Central memory CD8-positive, alpha-beta T cell (primary cell): ENCODE measurements at regions not wholly inside any gene's neighbourhood (a gene's known extent, or its start where the extent isn't known, plus 50 kb on each side); places are given as distances from the start of the nearest gene placed in this dataset.

Experiments
- ATAC-seq: fragments of 150-1000 bp; cut with Tn5 transposase; replicated peaks from 2 replicates; pipeline ENCODE4 v1.10.0; 2022; ENCODE audit warnings: mild to moderate bottlenecking, moderate FRiP score, moderate number of reproducible peaks; ENCODE audit not compliant: poor library complexity, severe bottlenecking; ENCODE audit errors: extremely low read depth
- DNase-seq, 2 donors: peaks; one replicate each; pipeline ENCODE4 v3.0.0; 2021; ENCODE audit warnings: low spot score in 2 of 2
- H3K27ac Mint-ChIP-seq: one replicate; pipeline ENCODE4 v1.8.0; 2022; ENCODE audit warnings: low read depth, mild to moderate bottlenecking, moderate library complexity, mixed read lengths
- H3K27me3 Mint-ChIP-seq: one replicate; pipeline ENCODE4 v1.8.0; 2022; ENCODE audit warnings: mixed read lengths
- H3K36me3 Mint-ChIP-seq: one replicate; pipeline ENCODE4 v1.8.0; 2022; ENCODE audit warnings: mild to moderate bottlenecking, moderate library complexity, mixed read lengths; ENCODE audit not compliant: insufficient read depth
- H3K4me1 Mint-ChIP-seq: one replicate; pipeline ENCODE4 v1.8.0; 2022; ENCODE audit warnings: mixed read lengths
- H3K4me3 Mint-ChIP-seq: one replicate; pipeline ENCODE4 v1.8.0; 2022; ENCODE audit warnings: mild to moderate bottlenecking, moderate library complexity, mixed read lengths
- H3K9me3 Mint-ChIP-seq: one replicate; pipeline ENCODE4 v1.8.0; 2022; ENCODE audit warnings: mixed read lengths

GRCh38 chr19:30930941-30931706 lies 418.1 kb downstream of the TSHZ3 start:
- DNase-seq (no peak), ATAC-seq (no peak)
- no peak overlapping the region for H3K4me3 Mint-ChIP-seq
- peaks cover 2% of the 10 kb centered on the region for H3K36me3 Mint-ChIP-seq
- peaks cover 9% of the 10 kb centered on the region for H3K9me3 Mint-ChIP-seq
- H3K27ac Mint-ChIP-seq = no peak overlapping the region
- H3K4me1 Mint-ChIP-seq = no peaks in the 10 kb centered on the region
- peaks cover 20% of the 10 kb centered on the region for H3K27me3 Mint-ChIP-seq

DNA sequence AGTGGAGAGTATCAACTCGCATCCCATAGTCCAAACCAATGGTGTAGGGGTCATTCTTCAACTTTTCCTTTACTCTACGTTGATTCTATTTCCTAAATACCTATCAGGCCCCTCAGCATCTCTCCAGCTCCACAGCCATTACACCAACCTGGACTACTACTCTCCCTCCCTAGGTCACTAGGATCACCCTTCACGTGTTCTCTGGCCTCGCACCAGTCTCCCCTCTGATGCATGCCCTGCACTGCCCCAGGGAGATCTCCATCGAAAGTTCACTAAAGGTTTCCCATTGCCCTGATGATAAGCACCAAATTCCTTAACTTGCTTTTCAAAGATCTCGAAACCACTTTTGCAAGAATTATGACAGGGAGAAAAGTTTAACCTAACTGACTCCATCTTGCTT lies 421.5 kb downstream of the TSHZ3 start:
- DNase-seq (no peak), ATAC-seq (no peak)
- Mint-ChIP-seq H3K36me3 (peaks cover 2% of the 10 kb centered on the region), H3K9me3 (peaks cover 9% of the 10 kb centered on the region), H3K4me1 (no peaks in the 10 kb centered on the region), H3K27ac (no peak overlapping the region), H3K27me3 (peaks cover 20% of the 10 kb centered on the region), H3K4me3 (no peak overlapping the region)

GRCh38 chr19:30924670-30925069 lies 424.6 kb downstream of the TSHZ3 start:
- ATAC-seq (no peak), DNase-seq (no peak)
- Mint-ChIP-seq H3K27me3 (peaks cover 32% of the 10 kb centered on the region), H3K36me3 (peaks cover 2% of the 10 kb centered on the region), H3K27ac (no peak overlapping the region), H3K4me1 (no peaks in the 10 kb centered on the region), H3K4me3 (no peak overlapping the region), H3K9me3 (peaks cover 9% of the 10 kb centered on the region)

- Mint-ChIP-seq H3K36me3 (peaks cover 2% of the 10 kb centered on the region), H3K4me1 (no peaks in the 10 kb centered on the region), H3K9me3 (peaks cover 9% of the 10 kb centered on the region), H3K27ac (no peak overlapping the region), H3K27me3 (peaks cover 37% of the 10 kb centered on the region), H3K4me3 (no peak overlapping the region)
- DNase-seq (no peak), ATAC-seq (no peak)
These were observed 425.1 kb downstream of the TSHZ3 start for GRCh38 chr19:30924069-30924636.

GRCh38 chr19:30923621-30924020 lies 425.6 kb downstream of the TSHZ3 start:
- ATAC-seq (no peak), DNase-seq (no peak)
- no peak overlapping the region for H3K27ac Mint-ChIP-seq
- peaks cover 9% of the 10 kb centered on the region for H3K9me3 Mint-ChIP-seq
- H3K36me3 Mint-ChIP-seq = peaks cover 2% of the 10 kb centered on the region
- H3K4me3 Mint-ChIP-seq = no peak overlapping the region
- peaks cover 42% of the 10 kb centered on the region for H3K27me3 Mint-ChIP-seq
- H3K4me1 Mint-ChIP-seq = no peaks in the 10 kb centered on the region

- H3K4me3 Mint-ChIP-seq = no peak overlapping the region
- ATAC-seq = no peak
- DNase-seq = no peak
- no peak overlapping the region for H3K27ac Mint-ChIP-seq
- peaks cover 9% of the 10 kb centered on the region for H3K9me3 Mint-ChIP-seq
- peaks cover 2% of the 10 kb centered on the region for H3K36me3 Mint-ChIP-seq
- peaks cover 45% of the 10 kb centered on the region for H3K27me3 Mint-ChIP-seq
- H3K4me1 Mint-ChIP-seq = no peaks in the 10 kb centered on the region
These were observed 426.1 kb downstream of the TSHZ3 start for GRCh38 chr19:30923096-30923495.

DNA sequence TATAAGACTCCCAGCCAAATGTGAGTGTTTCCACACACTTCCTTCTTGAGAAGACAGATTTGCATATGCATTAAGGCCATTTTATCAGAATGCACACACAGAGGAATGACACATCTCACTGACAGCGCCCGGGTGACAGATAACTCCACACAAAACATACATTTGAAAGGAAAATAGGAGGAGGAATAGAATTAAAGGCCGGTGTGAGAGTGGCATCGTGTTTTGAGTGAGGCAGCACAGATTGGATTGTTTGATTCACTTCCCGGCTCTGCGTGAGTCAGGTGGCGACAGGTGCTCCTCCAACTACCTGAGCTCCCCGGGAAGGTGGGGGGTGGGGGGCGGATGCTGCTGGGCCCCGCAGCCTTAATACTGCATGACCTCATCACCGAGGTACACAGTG lies 429.0 kb downstream of the TSHZ3 start:
- peaks cover 25% of the 10 kb centered on the region for H3K27me3 Mint-ChIP-seq
- H3K4me3 Mint-ChIP-seq = no peak overlapping the region
- no peaks in the 10 kb centered on the region for H3K4me1 Mint-ChIP-seq
- H3K9me3 Mint-ChIP-seq = no peaks in the 10 kb centered on the region
- no peak overlapping the region for H3K27ac Mint-ChIP-seq
- no peak for ATAC-seq
- no peak for DNase-seq
- no peaks in the 10 kb centered on the region for H3K36me3 Mint-ChIP-seq

GRCh38 chr19:30919737-30920136 lies 429.5 kb downstream of the TSHZ3 start:
- no peaks in the 10 kb centered on the region for H3K36me3 Mint-ChIP-seq
- H3K4me3 Mint-ChIP-seq = no peak overlapping the region
- DNase-seq (no peak), ATAC-seq (no peak)
- no peak overlapping the region for H3K27ac Mint-ChIP-seq
- H3K4me1 Mint-ChIP-seq = no peaks in the 10 kb centered on the region
- H3K9me3 Mint-ChIP-seq = no peaks in the 10 kb centered on the region
- H3K27me3 Mint-ChIP-seq = peaks cover 25% of the 10 kb centered on the region

DNA sequence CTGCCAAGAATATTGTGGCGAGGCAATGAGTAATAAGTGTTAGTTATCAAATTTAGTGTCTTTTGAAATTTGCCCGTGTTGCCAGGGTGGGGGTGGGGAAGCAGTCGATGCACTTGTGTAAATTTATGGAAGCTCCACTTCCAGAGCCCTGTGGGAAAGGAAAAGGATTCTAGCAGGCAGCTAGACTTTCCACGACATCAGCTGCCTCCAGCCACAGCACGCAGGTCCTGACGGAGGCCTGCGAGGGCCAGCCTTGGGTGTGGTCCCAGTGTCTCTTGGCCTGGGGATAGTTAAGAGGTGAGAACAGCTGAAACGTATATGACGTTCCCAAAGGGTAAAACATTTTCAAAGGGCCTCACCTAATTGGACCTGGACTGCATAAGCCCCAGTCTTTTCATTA lies 433.0 kb downstream of the TSHZ3 start:
- Mint-ChIP-seq H3K27me3 (peaks cover 38% of the 10 kb centered on the region), H3K9me3 (no peaks in the 10 kb centered on the region), H3K4me1 (no peaks in the 10 kb centered on the region), H3K27ac (no peak overlapping the region), H3K4me3 (no peak overlapping the region), H3K36me3 (no peaks in the 10 kb centered on the region)
- ATAC-seq = no peak
- no peak for DNase-seq

DNA sequence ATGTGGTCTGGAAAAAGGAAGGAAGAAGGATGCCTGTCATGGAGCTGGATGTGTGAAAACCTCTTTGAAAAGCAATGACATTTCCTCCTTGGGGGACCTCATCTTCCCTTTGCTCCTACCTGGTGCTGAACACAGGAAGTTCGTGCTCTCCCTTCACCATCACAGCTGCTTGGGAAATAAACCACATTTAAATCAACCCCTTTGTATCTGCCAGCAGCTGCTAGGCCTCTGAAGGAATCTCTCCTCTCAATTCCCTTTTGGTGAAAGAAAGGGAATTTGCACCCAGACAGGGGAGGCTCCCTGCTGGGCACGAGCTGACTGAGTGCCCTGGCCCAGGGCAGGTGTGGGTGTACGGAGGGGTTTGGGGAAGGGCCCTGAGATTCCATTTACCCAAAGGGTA lies 437.7 kb downstream of the TSHZ3 start:
- Mint-ChIP-seq H3K36me3 (no peaks in the 10 kb centered on the region), H3K4me1 (no peaks in the 10 kb centered on the region), H3K27me3 (peaks cover 13% of the 10 kb centered on the region), H3K9me3 (no peaks in the 10 kb centered on the region), H3K4me3 (no peak overlapping the region), H3K27ac (no peak overlapping the region)
- DNase-seq (no peak), ATAC-seq (no peak)

DNA sequence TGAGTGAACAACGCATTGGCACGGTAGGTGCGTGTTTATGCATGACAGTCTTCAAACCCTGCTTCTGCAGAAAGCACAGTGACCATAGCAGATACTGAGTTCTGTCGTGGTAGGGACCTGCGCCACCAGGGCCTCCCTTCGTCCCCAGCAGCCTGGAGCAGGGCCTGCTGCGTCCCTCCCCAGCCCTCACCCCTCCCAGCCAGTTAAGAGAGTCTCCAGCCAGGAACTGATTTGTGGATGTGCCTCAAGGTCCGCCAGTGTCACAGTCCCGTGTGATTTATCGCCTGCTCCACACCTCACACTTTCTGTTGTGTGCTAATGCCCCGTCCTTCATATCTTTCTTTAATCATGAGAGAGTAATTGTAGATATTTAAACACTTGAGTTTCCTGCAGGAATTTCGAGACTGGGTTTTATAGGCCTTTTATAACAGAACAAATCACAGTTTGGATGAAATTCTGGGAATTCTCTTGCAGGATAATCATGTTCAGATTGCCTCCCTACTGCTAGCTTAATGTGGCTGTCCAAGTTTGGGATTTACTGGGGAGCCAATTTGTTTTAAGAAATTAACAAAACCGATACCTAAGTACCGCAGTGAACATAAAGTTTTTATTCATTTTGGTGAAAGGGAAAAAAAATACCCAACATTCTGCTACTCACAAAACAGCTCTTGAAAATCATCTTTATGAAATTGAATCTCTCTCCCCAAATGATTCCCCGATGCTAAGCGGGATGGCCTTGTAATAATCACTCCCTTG lies 438.6 kb downstream of the TSHZ3 start:
- Mint-ChIP-seq H3K27me3 (peaks cover 13% of the 10 kb centered on the region), H3K36me3 (no peaks in the 10 kb centered on the region), H3K4me1 (no peaks in the 10 kb centered on the region), H3K27ac (no peak overlapping the region), H3K9me3 (no peaks in the 10 kb centered on the region), H3K4me3 (no peak overlapping the region)
- DNase-seq (no peak), ATAC-seq (no peak)

DNA sequence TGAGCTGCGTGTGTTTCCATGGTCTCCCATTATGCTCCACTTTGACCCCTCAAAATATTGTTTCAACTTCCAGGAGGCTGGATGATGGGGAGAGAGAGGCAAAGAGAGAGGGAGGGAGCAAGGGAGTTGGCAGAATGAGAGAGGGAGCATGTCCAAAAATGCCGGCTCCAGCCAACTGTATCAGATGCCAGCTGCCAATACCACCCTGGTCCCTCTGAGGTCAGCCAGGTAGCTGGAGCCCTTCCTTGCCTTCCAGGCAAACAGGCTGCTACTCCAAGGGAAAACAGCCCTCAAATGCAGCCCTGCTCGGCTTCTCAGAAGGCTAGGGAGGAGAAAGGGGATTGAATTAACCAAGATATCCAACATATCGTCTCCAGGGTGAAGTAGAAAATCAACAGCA lies 440.0 kb downstream of the TSHZ3 start:
- Mint-ChIP-seq H3K9me3 (no peaks in the 10 kb centered on the region), H3K27me3 (peaks cover 13% of the 10 kb centered on the region), H3K36me3 (no peaks in the 10 kb centered on the region), H3K4me3 (no peak overlapping the region), H3K27ac (no peak overlapping the region), H3K4me1 (no peaks in the 10 kb centered on the region)
- DNase-seq (no peak), ATAC-seq (no peak)

GRCh38 chr19:30908262-30908771 lies 440.9 kb downstream of the TSHZ3 start:
- no peak overlapping the region for H3K27ac Mint-ChIP-seq
- no peaks in the 10 kb centered on the region for H3K36me3 Mint-ChIP-seq
- no peak overlapping the region for H3K4me3 Mint-ChIP-seq
- no peaks in the 10 kb centered on the region for H3K4me1 Mint-ChIP-seq
- peaks cover 22% of the 10 kb centered on the region for H3K27me3 Mint-ChIP-seq
- DNase-seq = no peak
- no peaks in the 10 kb centered on the region for H3K9me3 Mint-ChIP-seq
- no peak for ATAC-seq
